COLO668 (cell line): ENCODE measurements at regions not wholly inside any gene's neighbourhood (a gene's known extent, or its start where the extent isn't known, plus 50 kb on each side); places are given as distances from the start of the nearest gene placed in this dataset.

ENCODE experiments used
- DNase-seq: peaks from one replicate; lab custom pipeline; 2025; ENCODE audit not compliant: unreplicated experiment; lab: John Stamatoyannopoulos, UW

DNA sequence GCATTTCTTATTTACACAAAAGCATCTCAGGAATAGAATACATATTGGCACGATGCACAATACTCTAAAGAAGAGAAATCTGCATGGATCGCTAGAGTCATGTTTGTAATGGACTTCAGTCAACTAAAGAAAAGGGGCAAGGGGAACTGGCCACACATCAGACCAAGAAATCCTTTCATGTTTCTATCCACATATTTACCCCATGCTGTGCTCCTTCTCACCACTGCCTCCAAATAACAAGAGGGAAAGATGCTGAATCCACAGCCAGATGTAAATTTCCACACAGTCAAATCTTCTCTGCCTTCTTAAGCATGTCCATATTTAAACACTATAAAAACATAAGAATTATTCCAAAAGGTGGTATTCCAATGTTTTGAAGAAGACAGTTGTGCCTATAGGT lies 67.6 kb downstream of the COX18 start:
- no peak for DNase-seq

DNA sequence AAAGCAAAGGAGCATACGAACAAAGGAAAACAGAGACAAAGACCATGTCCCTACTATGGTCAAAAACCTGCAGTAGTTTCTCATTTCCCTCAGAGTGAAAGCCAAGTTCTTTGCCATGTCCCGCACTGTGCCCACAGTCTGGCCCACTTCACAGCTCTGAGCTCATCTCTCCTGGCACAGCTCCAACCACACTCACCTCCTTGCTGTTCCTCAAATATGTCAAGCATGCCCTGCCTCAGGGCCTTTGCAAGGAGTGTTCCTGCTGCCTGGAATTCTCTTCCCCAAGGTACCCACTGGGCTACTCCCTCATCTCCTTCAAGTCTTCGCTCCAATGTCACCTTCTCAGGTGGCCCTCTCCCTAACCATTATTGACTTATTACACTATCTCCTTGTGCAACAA lies 72.1 kb downstream of the COX18 start:
- DNase-seq = no peak

DNA sequence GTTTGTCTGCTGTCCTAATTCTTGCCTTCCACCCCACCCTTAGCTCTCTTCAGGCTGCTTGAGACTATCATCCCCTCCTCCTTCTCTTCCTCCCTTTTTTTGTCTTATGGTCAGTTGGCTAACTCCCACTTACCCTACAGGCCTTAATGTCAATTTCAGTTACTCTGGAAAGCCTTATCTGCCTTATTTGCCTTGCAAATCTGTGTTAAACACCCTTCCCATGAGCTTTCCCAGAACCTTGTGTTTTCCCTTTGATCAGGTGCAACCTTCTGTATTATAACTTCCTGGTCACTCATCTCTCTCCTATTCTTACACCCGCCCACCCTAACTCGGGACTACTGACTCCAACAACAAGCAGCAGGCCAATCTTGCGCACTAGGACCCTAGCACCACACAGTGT lies 74.8 kb downstream of the COX18 start:
- no peak for DNase-seq

DNA sequence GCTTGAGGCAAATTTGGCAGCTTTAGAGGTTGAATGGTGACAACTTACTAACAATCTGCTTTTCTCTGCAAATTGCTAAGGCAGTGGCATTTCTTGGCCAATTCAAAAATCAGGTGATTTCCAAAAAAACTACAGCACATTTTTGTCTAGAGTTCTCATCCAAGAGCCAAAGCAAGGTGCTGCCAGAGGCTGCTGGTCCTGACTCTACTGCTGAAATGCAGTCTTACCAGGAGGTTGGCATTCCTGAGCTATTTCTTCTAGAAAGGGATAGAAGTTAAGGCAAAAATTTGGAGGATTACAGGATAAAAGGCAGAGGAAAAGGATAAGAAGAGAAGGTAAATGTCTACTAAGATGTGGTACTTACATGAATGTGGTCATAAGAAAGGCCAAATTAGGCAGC lies 75.6 kb downstream of the COX18 start:
- no peak for DNase-seq

DNA sequence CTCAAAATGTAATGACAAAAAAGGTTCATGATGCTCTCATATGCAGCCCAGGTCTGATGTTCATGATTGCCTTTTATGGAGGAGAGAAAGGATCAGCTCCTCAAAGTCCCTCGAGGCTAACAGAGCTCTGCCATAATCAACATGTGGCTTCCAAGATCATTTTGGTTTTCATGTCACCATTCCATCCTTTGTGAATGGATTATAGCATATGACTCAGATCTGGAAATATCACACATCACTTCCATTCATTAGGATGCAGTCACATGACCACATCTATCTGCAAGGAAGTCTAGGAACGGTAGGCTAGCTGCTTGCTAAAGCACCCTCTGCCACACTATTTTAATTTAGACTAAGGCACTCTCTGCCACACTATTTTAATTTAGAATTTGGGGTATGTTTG lies 77.6 kb downstream of the COX18 start:
- DNase-seq = no peak

DNA sequence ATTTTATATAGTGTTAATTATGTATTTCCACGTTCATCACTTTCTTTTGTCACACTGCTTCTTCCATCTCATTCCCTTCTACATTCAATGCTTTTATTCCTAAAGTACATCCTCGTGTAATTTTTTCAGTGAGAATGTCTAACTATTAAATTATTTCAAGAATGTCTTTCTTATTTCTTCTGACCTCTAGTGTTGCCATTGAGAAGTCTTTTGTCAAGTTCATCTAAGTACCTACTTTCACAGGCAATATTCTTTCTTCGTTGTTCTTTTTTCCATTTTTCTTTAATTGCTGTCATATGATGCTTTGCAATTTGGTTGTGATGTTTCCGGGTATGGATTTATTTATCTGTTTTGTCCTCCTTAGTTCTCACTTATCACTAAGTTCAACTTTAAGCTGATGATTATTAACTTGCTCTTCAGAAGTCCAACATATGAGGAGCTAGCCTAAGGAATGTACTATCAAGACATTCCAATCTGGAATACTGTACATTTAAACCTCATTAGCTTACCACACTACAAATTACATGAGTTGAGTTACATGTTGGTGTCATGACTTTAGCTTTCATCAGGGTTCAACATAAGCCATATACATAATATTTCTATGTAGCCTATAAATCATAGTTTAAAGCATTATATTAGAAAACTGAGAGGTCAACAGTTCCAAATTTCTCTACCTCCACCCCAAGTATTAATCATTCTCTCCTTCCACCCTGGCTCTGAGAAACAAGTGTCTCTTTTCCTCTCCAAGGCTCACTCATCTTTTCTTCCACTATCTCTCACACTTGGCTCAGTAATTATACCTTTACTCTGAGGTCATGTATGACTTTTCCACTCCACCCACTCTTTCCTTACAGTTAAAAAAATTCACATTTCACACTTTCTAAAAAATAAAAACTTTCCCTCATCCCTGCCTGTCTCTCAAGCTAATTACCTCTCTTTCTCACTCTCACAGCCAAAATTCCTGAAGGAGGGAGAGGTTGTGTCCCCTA lies 81.5 kb downstream of the COX18 start:
- no peak for DNase-seq

DNA sequence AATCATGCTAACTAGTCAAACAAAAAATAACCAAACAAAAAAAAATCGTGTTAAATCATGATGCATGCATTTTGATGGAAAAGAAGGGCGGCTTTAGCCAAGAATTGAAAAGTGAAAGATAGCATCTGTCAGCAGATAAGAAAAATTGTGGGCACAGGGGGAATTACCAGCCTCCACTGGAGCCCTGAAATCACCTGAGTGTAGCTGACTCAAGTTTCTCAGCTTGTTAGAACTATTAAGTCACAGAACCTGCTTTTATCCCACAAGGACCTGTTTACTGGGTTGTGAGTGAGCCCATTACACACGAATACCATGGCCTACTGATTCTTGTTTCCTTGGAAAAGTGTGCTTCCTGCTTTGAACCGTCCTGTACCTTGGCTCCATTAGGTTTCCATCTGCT lies 85.2 kb downstream of the COX18 start:
- no peak for DNase-seq

DNA sequence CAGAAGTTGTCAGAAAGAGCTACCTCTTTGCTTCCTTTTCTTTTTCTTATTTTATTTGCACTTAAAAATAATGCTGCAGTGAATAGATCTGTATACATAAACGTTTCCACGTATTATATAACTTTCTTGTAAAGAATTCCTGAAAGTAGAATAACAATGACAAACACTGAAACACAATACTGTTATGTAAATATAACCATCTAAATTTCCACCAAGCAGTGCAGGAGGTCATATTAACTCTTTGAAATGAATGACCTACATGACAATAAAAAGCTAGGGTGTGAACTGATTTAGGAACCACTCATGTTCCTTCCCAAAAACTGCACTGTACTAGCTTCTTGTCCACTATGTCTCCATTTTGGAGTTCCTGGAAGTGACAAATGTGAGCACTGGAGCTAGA lies 85.8 kb downstream of the COX18 start:
- DNase-seq = no peak

DNA sequence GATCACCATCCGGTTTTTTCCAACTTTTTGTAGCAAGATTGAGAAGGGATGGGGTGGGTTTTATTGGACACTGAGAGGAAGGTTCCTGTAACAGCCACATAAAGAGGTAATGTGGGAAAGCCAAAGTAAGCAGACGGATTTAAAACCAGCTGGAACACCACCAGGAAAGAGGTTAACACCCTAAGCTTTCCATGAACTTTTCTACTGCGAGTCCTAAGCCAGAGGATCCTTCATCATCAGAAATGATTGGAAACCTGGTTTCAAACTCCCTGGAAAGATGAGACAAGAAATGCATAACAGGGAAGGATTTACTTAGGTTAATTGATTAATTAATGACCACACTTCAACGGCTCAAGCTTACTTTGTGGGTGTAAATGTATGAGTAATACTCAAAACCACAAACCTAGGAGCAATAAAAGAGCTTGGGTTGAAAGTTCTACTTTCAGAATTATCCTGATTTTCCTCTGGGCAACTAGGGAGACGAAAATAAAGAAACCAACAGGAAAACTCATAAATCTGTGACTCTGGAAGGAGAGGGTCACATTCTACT lies 91.5 kb downstream of the COX18 start:
- DNase-seq = no peak

DNA sequence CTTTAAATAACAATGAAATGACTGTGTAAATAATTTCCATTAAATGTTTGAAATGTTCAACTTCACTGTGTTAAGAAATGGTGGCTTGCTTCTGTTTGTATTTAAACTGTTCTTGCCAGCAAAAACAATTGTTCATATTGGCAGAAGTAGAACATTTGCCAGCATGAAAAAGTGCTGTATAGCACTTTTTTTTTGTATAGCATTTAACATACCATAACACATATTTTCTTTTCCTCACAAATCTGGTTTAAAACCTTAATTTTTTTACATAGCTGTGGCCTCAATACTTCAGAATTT lies 94.1 kb downstream of the COX18 start:
- no peak for DNase-seq

DNA sequence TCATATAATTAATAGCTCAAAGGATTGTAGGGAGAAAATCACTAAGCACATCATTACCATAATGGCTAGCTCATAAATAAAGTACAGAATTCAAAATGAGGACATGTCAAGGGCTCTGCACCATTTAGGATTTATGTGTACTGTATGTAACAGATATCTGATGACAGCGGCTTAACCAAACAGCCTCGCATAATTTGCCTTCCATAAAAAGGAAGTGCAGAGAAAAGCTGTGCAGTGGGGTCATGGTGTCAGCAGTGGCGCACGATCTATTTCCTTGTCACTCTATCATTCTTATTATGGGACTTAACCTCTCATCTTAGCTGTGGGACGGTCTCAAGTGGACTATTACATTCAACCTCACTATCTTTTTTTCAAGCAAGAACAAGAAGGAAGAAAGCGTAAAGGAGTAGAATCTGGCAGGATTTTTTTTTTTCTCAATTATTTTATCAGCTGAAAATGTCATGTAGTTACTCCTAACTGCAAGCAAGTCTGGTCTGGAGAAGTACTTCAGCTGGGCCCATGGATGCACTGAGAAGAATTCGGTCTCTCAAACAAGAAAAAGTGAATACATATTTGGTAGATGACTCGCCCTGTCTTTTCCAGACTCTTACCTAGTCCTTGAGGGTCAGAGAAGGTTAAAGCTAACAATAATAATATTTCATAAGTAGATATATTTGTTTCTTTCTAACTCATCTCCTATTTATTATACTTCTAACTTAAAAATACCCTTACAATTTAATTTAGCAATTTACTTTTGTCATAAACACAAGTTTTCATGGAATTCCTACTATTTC lies 94.6 kb downstream of the COX18 start:
- DNase-seq = peak; percentile 32

DNA sequence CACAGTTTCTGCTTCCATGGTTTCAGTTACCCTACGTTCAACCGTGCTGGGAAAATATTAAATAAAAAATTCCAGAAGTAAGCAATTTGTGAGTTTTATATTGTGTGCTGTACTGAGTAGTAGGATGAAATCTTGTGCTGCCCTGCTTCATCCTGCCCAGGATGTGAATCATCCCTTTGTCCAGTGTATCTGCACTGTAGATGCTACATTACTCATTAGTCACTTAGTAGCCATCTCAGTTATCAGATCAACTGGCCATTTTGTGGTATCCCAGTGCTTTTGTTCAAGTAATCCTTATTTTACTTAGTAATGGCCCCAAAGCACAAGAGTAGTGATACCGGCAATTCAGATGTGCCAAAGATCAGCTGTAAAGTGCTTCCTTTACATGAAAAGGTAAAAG lies 97.9 kb downstream of the COX18 start:
- DNase-seq = no peak

DNA sequence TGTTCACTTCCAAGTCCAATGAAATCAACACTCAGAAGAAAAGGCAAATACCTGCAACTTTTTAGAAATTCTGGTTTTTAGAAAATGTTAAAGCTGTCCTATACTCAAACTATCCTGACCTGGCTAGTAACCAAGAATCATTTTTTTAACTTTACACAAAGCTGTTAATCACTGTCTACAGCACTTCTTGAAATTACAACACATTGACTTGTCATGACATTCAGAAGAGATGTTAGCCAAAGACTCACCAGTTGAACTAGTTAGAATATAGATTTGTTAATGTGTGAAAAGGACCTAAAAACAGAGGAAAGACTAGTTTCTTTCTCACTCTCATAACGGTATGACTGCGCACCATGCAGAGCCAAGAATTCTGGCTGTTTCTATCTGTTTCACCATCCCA lies 98.8 kb downstream of the COX18 start:
- DNase-seq = no peak

DNA sequence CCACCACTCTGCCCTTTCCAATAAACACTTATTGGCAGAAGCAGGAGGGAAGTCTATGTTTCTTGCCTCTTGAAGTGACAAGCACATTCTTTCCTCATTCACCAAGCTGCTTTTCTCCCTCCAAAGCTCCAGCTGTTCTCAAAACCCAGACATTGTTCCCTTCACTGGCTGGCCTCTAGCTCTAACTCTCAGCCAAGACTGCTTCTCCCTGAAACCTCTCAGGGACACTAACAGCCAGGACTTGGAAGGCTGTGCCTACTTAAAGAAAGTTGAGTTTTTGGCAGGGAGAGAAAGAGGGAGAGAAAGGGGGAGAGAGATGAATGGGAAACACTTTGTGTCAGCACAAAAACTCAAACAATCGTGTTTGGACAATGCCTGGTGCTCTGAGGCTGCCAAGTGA lies 99.5 kb downstream of the COX18 start:
- DNase-seq = no peak

DNA sequence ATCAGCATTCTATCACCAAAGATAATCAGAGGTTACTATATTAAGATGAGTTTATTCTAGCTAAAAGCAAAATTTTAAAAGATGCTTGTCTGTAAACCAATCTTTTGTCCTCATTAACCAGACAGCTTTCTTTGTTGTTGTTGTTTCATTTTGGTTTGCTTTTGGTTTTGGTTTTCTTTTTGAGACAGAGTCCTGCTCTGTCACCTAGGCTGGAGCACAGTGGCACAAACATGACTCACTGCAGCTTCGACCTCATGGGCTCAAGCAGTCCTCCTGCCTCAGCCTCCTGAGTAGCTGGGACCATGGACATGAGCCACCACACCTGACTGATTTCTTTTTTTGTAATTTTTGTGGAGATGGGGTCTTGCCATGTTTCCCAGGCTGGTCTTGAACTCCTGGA lies 102.9 kb downstream of the COX18 start:
- DNase-seq = no peak

DNA sequence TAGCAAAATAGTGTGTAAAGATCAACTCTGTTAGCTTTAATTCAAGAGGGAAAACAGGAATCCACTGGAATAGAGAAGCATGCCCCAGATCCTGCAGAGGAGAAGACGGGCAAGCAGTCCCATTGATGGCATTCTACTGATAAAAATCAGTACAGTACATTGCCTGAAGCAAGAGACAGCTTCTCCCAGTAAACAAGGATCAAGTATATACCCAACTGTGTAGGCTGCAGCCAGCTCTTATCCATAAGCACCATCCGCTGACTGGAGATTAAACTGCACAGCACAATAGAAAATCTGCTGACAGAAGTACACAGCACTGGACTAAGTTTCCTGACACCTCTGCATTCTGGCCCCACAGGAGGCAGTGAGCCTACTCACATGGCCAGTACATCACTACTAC lies 110.1 kb downstream of the COX18 start:
- no peak for DNase-seq

DNA sequence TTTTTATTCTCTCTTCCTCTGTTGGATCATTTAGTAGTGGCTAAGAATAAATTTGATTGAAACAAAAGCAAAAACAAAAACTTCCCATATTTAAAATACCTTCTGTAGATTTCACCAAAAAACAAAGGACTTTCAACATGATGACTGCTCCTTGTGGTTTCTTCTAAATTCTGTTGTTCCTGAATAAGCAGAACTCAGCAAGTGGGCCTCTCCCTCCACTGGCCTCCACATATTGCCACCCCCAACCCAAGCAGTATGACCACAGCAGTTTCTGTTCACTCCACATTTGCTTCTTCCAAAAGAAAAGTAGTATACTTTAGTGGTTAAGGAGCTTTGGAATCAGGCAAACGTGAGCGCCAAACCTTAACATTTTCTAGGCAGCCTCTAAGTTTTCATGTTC lies 114.7 kb downstream of the COX18 start:
- DNase-seq = no peak

DNA sequence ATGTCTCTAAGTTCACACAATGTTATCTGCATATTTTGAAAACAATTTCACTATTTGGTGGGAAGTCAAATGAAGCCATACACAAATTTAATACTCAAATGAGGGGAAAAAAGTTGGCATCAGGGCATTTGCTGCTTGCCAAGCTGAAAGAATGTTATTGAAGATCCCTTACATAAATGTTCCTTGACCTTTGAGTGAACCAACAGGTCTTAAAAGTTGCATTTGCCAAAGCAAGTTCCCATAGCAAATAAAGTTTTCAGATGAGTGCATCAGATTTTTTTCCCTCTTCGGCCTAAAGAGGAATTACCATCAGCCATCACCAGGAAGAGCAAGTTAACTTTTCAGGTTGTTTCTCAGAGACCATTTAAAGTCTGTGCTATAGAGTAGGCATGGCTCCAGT lies 115.9 kb downstream of the COX18 start:
- DNase-seq = no peak

DNA sequence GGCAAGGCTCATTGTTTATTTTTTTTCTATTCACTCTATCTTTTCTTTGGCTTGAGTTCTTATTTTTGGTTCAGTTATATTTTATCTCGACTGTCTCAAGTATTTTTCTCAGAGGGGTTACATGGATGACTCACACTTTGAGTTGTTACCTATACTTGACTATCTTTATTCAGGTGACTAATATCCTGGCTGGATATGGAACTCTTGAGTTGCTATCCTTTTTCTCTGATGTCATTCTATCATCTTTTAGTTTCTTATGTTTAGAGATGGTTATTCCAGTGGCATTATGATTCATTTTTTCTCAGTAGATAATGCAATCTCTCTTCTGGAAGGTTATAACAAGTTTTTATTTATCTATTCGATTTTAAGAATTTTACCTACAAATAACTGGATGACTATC lies 117.9 kb downstream of the COX18 start:
- no peak for DNase-seq

DNA sequence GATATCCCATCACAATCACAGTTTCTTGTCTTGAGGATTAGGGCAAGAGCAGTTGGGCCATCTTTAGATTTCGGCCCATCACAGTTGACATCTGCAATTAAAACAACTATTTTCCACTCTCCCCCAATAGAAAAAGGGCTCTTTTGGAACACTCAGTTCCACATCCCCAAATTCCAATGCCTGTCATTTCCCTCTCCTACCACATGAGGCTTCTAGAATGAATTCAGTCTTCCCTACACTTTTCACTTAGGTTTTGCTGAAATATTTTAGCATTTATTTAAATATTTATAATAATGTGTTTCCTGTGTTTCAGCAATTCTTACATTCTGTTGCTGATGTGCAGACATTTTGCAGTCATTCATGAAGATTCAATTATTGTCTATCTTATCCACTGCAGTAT lies 118.4 kb downstream of the COX18 start:
- no peak for DNase-seq

DNA sequence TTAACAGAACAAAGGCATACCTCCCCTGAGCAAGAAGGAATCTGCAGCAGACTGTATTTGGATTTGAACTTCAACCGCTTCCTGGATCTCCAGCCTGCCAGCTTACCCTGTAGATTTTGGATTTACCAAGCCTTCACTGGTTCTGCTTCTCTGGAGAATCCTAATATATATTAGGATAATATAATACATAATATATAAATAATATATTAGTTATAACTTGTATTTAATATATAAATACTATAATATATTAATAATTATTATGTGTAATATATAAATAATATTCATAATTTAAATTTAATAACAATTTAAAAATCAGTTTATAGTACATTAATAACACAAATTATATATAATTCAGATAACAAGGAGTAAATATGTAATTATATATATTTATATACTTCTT lies 121.4 kb downstream of the COX18 start:
- no peak for DNase-seq

DNA sequence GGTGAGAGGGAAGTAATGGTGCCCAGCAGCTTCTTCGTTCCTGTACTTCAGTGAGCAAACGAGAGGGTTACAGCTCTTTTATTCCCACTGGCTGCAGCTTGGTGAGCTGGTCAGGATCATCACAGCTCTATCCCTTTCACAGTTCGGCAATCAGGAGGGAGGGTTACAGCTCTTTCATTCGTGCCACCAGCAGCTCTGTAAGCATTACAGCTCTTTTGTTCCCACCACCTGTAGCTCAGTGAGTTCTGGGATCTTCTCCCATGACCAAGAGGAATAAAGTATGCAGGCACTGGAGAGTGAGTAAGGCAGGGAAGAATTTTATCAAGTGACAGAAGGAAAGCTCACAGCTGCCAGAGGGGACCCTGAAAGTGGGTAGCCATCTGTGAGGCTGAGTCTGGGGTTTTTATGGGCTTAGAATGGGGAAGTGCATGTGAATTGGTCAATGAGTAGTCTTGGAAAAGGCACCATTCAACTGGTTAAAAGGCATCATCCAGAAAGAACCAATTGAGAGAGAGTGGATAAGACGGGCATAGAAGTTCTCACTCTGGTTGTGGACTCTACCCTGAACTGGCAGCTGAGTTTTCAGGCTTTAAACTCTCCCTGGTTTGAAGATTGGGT lies 123.7 kb downstream of the COX18 start:
- DNase-seq = no peak
